Prostate gland (tissue), 2 donors: ENCODE measurements at regions not wholly inside any gene's neighbourhood (a gene's known extent, or its start where the extent isn't known, plus 50 kb on each side); places are given as distances from the start of the nearest gene placed in this dataset.
"Not testable (repeated sequence)": the region's sequence is repeated elsewhere in the genome, so short reads cannot be mapped to it uniquely, and the experiment has no call there.

Experiments used
- DNase-seq: peaks from one replicate; pipeline ENCODE4 v3.0.0-alpha.2; 2019; ENCODE audit warnings: low spot score
- H3K27ac ChIP-seq, 2 donors: fragments of 200-600 bp; sonication (generic); 2 replicates each; pipeline ENCODE4 v1.5.1; 2017 to 2019
- H3K27me3 ChIP-seq: fragments of 200-600 bp; sonication (generic); replicated peaks from 2 replicates; pipeline ENCODE4 v1.5.1; 2019; ENCODE audit not compliant: insufficient read depth
- H3K36me3 ChIP-seq, 2 donors: fragments of 200-600 bp; sonication (generic); 1 replicate in 1 of 2; 2 replicates in 1 of 2; pipeline versions ENCODE4 v1.5.1 to v1.8.1; 2017 to 2019
- H3K4me1 ChIP-seq: fragments of 200-600 bp; sonication (generic); replicated peaks from 2 replicates; pipeline ENCODE4 v1.5.1; 2019
- H3K4me3 ChIP-seq, 2 donors: fragments of 200-600 bp; sonication (generic); 2 replicates each; pipeline ENCODE4 v1.5.1; 2017 to 2019
- H3K9me3 ChIP-seq: fragments of 200-600 bp; sonication (generic); 2 replicates; pipeline ENCODE4 v1.5.1; 2017
- POLR2A ChIP-seq: fragments of 450-650 bp; IDR thresholded peaks from one replicate; pipeline ENCODE4 v1.6.1; 2016; ENCODE audit warnings: antibody characterized with exemption, mild to moderate bottlenecking
- POLR2AphosphoS5 ChIP-seq: sonication (generic); formaldehyde crosslinking; IDR thresholded peaks from one replicate; pipeline ENCODE4 v1.6.1; 2017; ENCODE audit warnings: antibody characterized with exemption
- WGBS: methylation state at CpG from one replicate; pipeline ENCODE4 v1.1.5; 2018; 5-methylcytosine and 5-hydroxymethylcytosine counted together
- intact Hi-C: fragments of 100-400 bp; cut with DNase I; formaldehyde crosslinking; loops from one replicate; pipeline ENCODE4 v1.14.2; 2022
- TF ChIP-seq, protein P1 (sequence below), 4 experiments: fragments of 200-600 bp in 2 of 4; fragments of 450-650 bp in 2 of 4; sonication (generic) in 2 of 4; IDR thresholded peaks; 1 replicate in 3 of 4; 2 replicates in 1 of 4; pipeline ENCODE4 v1.5.1; 2016 to 2019; ENCODE audit warnings: antibody characterized with exemption in 4 of 4, mild to moderate bottlenecking in 2 of 4, moderate library complexity in 2 of 4

- no peaks in the 10 kb centered on the region for H3K27me3 ChIP-seq
- no peak for DNase-seq
- H3K4me3 ChIP-seq, result no peak overlapping the region
- intact Hi-C loops, result no loop called here
- H3K9me3 ChIP-seq, result no peaks in the 10 kb centered on the region
- WGBS, result 79% methylated on average over 4 of the region's 4 CpGs
- H3K4me1 ChIP-seq, result no peaks in the 10 kb centered on the region
- H3K27ac ChIP-seq, result no peak overlapping the region
- H3K36me3 ChIP-seq, result no peaks in the 10 kb centered on the region
- TF ChIP-seq, protein P1, sequence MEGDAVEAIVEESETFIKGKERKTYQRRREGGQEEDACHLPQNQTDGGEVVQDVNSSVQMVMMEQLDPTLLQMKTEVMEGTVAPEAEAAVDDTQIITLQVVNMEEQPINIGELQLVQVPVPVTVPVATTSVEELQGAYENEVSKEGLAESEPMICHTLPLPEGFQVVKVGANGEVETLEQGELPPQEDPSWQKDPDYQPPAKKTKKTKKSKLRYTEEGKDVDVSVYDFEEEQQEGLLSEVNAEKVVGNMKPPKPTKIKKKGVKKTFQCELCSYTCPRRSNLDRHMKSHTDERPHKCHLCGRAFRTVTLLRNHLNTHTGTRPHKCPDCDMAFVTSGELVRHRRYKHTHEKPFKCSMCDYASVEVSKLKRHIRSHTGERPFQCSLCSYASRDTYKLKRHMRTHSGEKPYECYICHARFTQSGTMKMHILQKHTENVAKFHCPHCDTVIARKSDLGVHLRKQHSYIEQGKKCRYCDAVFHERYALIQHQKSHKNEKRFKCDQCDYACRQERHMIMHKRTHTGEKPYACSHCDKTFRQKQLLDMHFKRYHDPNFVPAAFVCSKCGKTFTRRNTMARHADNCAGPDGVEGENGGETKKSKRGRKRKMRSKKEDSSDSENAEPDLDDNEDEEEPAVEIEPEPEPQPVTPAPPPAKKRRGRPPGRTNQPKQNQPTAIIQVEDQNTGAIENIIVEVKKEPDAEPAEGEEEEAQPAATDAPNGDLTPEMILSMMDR (IDR thresholded peaks at IDR 0.05), result no peak
- TF ChIP-seq POLR2A (no peak), POLR2AphosphoS5 (no peak)
Observed at GRCh38 chr3:75938921-75939320, 153.6 kb upstream of the ZNF717 start.

- Histone ChIP-seq H3K27me3 (no peaks in the 10 kb centered on the region), H3K4me1 (no peaks in the 10 kb centered on the region), H3K27ac (no peak overlapping the region), H3K36me3 (no peaks in the 10 kb centered on the region), H3K4me3 (no peak overlapping the region), H3K9me3 (no peaks in the 10 kb centered on the region)
- TF ChIP-seq, protein P1 (IDR thresholded peaks at IDR 0.05), result no peak
- TF ChIP-seq POLR2AphosphoS5 (no peak), POLR2A (no peak)
- no peak for DNase-seq
- intact Hi-C loops, result no loop called here
Observed at GRCh38 chr3:75951941-75952340, 166.6 kb upstream of the ZNF717 start.

GRCh38 chr3:75960031-75960430 lies 174.7 kb upstream of the ZNF717 start:
- H3K27ac ChIP-seq, DNase-seq, H3K9me3 ChIP-seq, H3K4me1 ChIP-seq, H3K27me3 ChIP-seq, H3K36me3 ChIP-seq, intact Hi-C loops, H3K4me3 ChIP-seq: not testable (repeated sequence)
- WGBS, result 93% methylated on average over 2 of the region's 2 CpGs

- intact Hi-C loops, H3K27ac ChIP-seq, DNase-seq, H3K4me1 ChIP-seq, H3K4me3 ChIP-seq, H3K9me3 ChIP-seq, H3K27me3 ChIP-seq, H3K36me3 ChIP-seq: not testable (repeated sequence)
- WGBS, result 82% methylated on average over 2 of the region's 2 CpGs
Observed at GRCh38 chr3:75962054-75962453, 176.7 kb upstream of the ZNF717 start.

DNA sequence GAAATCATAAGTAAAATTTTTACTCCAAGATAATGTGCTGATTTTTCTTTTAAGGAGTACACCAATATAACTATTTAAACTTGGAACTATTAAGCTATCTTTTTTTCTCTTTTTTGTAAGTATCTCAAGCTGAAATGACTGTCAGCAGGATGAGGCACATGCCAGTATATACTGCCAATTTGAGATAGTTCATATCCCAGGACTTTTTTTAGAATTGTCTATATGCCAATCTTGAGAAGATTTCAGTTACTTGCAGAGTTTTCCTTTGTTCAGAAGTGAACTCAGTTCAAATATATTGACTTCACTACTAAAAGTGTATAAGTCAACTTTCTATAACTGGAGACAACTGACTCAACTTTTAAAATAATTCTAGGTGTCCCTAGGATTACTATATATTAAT lies 181.7 kb upstream of the ZNF717 start:
- Histone ChIP-seq H3K36me3 (no peaks in the 10 kb centered on the region), H3K9me3 (no peaks in the 10 kb centered on the region), H3K4me1 (no peaks in the 10 kb centered on the region), H3K4me3 (no peak overlapping the region), H3K27ac (no peak overlapping the region), H3K27me3 (no peaks in the 10 kb centered on the region)
- intact Hi-C loops, result no loop called here
- DNase-seq, result no peak
- TF ChIP-seq, protein P1 (IDR thresholded peaks at IDR 0.05), result no peak
- no peak for TF ChIP-seq POLR2AphosphoS5
- TF ChIP-seq POLR2A, result no peak

GRCh38 chr3:75978686-75979085 lies 193.3 kb upstream of the ZNF717 start:
- Histone ChIP-seq H3K9me3 (no peaks in the 10 kb centered on the region), H3K4me3 (no peak overlapping the region), H3K4me1 (no peaks in the 10 kb centered on the region), H3K27ac (no peak overlapping the region), H3K27me3 (no peaks in the 10 kb centered on the region), H3K36me3 (no peaks in the 10 kb centered on the region)
- DNase-seq, result no peak
- 80% methylated on average over 4 of the region's 4 CpGs for WGBS
- TF ChIP-seq, protein P1 (IDR thresholded peaks at IDR 0.05), result no peak
- TF ChIP-seq POLR2AphosphoS5 (no peak), POLR2A (no peak)
- intact Hi-C loops, result no loop called here
